Tibial nerve (tissue), 4 donors: ENCODE measurements at regions not wholly inside any gene's neighbourhood (a gene's known extent, or its start where the extent isn't known, plus 50 kb on each side); places are given as distances from the start of the nearest gene placed in this dataset.

Experiments
- DNase-seq, 2 donors: peaks; one replicate each; pipeline ENCODE4 v3.0.0-alpha.2; 2019; ENCODE audit warnings: low spot score in 2 of 2
- H3K27ac ChIP-seq, 4 donors: fragments of 200-600 bp; sonication (generic) in 3 of 4; one replicate each; pipeline ENCODE4 v1.5.1; 2017 to 2019; ENCODE audit warnings: mild to moderate bottlenecking in 1 of 4
- H3K27me3 ChIP-seq, 2 donors: fragments of 200-600 bp; sonication (generic) in 1 of 2; one replicate each; pipeline versions ENCODE4 v1.5.1 to v1.6.0; 2017 to 2019
- H3K36me3 ChIP-seq, 3 donors: fragments of 200-600 bp; sonication (generic); one replicate each; pipeline ENCODE4 v1.5.1; 2018 to 2019
- H3K4me1 ChIP-seq, 4 donors: fragments of 200-600 bp; sonication (generic) in 3 of 4; one replicate each; pipeline ENCODE4 v1.5.1; 2017 to 2019
- H3K4me3 ChIP-seq, 4 donors: fragments of 200-600 bp; sonication (generic) in 3 of 4; one replicate each; pipeline ENCODE4 v1.5.1; 2017 to 2019; ENCODE audit warnings: mild to moderate bottlenecking in 1 of 4, moderate library complexity in 1 of 4
- H3K9me3 ChIP-seq, 4 donors: fragments of 200-600 bp; sonication (generic) in 3 of 4; one replicate each; pipeline ENCODE4 v1.5.1; 2017 to 2019
- EP300 ChIP-seq, 2 donors: sonication (generic); formaldehyde crosslinking; IDR thresholded peaks; one replicate each; pipeline ENCODE4 v1.6.1; 2017; ENCODE audit warnings: antibody characterized with exemption in 2 of 2, mild to moderate bottlenecking in 1 of 2
- POLR2A ChIP-seq, 2 donors: fragments of 450-650 bp; IDR thresholded peaks; one replicate each; pipeline ENCODE4 v1.6.1; 2017; ENCODE audit warnings: antibody characterized with exemption in 2 of 2, mild to moderate bottlenecking in 2 of 2, moderate library complexity in 2 of 2
- WGBS, 2 donors: methylation state at CpG; one replicate each; pipeline ENCODE4 v1.1.5; 2018; 5-methylcytosine and 5-hydroxymethylcytosine counted together
- TF ChIP-seq, protein P1 (sequence below), 5 experiments: fragments of 200-600 bp in 3 of 5; fragments of 450-650 bp in 2 of 5; sonication (generic) in 3 of 5; IDR thresholded peaks; one replicate each; pipeline ENCODE4 v1.5.1; 2016 to 2019; ENCODE audit warnings: antibody characterized with exemption in 5 of 5, mild to moderate bottlenecking in 3 of 5, moderate library complexity in 2 of 5

DNA sequence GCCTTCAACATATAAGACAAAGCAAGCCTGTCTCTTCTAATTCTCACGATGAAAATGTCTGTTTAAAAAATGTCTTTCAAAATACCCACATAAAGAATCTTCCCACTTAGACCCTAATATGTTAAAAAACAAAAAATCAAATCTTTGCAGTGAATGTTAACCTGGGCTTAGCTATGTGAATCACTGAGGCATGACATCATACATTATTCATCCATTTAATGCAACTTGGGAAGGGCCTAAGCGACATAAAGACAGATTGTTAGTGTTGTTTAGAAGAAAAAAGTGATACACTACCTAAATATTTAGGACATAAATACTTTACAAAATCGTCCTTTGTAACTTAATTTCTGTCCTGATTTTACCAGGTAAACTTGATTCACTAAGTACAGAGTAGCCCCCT lies 648.5 kb upstream of the NRP1 start:
- Histone ChIP-seq H3K4me1 (no peaks in the 10 kb centered on the region), H3K36me3 (no peaks in the 10 kb centered on the region), H3K4me3 (no peak overlapping the region), H3K27ac (no peak overlapping the region), H3K9me3 (peaks cover 0 to 7% (median 0%) of the 10 kb centered on the region in 4 donors), H3K27me3 (no peaks in the 10 kb centered on the region)
- no peak for DNase-seq
- no peak for TF ChIP-seq POLR2A (IDR thresholded peaks at IDR 0.05)
- no peak for TF ChIP-seq EP300 (IDR thresholded peaks at IDR 0.05)
- TF ChIP-seq, protein P1, sequence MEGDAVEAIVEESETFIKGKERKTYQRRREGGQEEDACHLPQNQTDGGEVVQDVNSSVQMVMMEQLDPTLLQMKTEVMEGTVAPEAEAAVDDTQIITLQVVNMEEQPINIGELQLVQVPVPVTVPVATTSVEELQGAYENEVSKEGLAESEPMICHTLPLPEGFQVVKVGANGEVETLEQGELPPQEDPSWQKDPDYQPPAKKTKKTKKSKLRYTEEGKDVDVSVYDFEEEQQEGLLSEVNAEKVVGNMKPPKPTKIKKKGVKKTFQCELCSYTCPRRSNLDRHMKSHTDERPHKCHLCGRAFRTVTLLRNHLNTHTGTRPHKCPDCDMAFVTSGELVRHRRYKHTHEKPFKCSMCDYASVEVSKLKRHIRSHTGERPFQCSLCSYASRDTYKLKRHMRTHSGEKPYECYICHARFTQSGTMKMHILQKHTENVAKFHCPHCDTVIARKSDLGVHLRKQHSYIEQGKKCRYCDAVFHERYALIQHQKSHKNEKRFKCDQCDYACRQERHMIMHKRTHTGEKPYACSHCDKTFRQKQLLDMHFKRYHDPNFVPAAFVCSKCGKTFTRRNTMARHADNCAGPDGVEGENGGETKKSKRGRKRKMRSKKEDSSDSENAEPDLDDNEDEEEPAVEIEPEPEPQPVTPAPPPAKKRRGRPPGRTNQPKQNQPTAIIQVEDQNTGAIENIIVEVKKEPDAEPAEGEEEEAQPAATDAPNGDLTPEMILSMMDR (IDR thresholded peaks at IDR 0.05): no peak
- WGBS, 2 donors: 52 to 59% methylated on average over 3 of the region's 3 CpGs

DNA sequence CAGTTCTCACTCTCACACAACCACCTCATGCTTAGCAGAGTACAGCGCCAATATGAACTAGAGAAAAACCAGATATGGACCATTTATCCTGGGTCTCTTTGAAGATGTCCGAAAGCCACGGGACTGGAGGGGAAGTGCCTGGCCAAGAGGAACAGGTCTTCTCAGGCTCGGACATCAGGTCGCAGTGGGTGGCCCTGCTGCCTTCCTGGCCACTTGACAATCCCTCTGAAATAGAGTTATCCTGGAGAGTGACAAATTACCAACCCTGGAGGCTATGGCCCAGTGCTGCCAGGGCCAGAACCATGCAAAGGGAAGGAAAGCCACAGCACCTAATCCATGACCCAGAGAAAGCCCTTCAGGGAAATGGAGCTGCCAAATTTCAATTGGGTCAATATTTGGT lies 646.8 kb upstream of the NRP1 start:
- DNase-seq: no peak
- 91 to 99% methylated on average over 5 of the region's 5 CpGs for WGBS, 2 donors

DNA sequence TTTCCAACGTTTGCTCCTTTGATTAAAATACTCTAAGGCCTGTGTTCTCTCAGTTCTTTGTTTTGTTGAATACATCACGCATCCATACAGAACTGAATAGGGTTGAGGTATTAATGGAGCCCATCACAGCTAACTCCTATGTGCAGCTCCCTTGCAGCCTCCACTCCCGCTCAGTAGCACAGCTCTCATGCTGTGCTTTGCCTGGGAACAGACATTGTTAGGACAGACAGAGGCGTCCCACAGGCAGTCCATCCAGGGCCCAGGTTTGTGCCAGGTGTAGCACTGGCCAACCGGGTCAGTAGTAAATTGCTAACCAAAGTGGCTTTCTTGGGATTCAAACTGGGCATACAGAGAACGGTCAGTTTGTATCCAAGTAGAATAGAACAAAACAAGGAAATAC lies 644.7 kb upstream of the NRP1 start:
- DNase-seq: no peak
- Histone ChIP-seq H3K9me3 (peaks cover 0 to 7% (median 0%) of the 10 kb centered on the region in 4 donors), H3K4me1 (peaks cover 0 to 5% (median 0%) of the 10 kb centered on the region in 4 donors), H3K4me3 (no peak overlapping the region), H3K27ac (no peak overlapping the region), H3K27me3 (no peaks in the 10 kb centered on the region), H3K36me3 (no peaks in the 10 kb centered on the region)
- TF ChIP-seq POLR2A (IDR thresholded peaks at IDR 0.05) (no peak), EP300 (IDR thresholded peaks at IDR 0.05) (no peak)
- TF ChIP-seq, protein P1 (IDR thresholded peaks at IDR 0.05): no peak
- 91 to 94% methylated on average over 6 of the region's 6 CpGs for WGBS, 2 donors

More for the DNA sequence above, 646.8 kb upstream of the NRP1 start:
- TF ChIP-seq EP300 (IDR thresholded peaks at IDR 0.05) (no peak), POLR2A (IDR thresholded peaks at IDR 0.05) (no peak)
- TF ChIP-seq, protein P1 (IDR thresholded peaks at IDR 0.05): no peak
- Histone ChIP-seq H3K27ac (no peak overlapping the region), H3K9me3 (peaks cover 0 to 7% (median 0%) of the 10 kb centered on the region in 4 donors), H3K4me1 (no peaks in the 10 kb centered on the region), H3K27me3 (no peaks in the 10 kb centered on the region), H3K36me3 (no peaks in the 10 kb centered on the region), H3K4me3 (no peak overlapping the region)

DNA sequence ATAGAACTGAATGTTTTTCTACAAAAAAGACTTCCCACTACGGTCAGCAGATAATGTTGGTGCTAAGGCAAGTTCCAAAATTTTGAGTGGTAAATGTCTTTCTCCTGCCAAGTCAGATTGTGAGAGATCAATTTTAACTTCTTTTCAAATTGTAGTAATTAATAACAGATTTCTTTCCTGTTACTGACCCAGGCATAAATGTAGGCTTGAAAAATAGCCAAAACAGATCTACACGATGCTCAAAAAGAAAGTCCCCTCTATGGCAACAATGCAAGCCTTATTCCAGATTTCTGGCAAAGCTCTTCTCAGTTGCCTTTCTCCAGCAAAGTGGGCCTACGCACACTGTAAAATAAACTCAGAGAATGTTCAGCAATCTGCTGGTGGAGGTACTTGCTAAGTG lies 641.0 kb upstream of the NRP1 start:
- no peak overlapping the region for H3K27ac ChIP-seq
- no peaks in the 10 kb centered on the region for H3K9me3 ChIP-seq
- DNase-seq: no peak
- H3K4me1 ChIP-seq: peaks cover 0 to 5% (median 0%) of the 10 kb centered on the region in 4 donors
- H3K36me3 ChIP-seq: no peaks in the 10 kb centered on the region
- no peaks in the 10 kb centered on the region for H3K27me3 ChIP-seq
- WGBS, 2 donors: 33 to 36% methylated on average over 3 of the region's 3 CpGs
- no peak overlapping the region for H3K4me3 ChIP-seq
- TF ChIP-seq, protein P1 (IDR thresholded peaks at IDR 0.05): no peak
- TF ChIP-seq POLR2A (IDR thresholded peaks at IDR 0.05) (no peak), EP300 (IDR thresholded peaks at IDR 0.05) (no peak)

DNA sequence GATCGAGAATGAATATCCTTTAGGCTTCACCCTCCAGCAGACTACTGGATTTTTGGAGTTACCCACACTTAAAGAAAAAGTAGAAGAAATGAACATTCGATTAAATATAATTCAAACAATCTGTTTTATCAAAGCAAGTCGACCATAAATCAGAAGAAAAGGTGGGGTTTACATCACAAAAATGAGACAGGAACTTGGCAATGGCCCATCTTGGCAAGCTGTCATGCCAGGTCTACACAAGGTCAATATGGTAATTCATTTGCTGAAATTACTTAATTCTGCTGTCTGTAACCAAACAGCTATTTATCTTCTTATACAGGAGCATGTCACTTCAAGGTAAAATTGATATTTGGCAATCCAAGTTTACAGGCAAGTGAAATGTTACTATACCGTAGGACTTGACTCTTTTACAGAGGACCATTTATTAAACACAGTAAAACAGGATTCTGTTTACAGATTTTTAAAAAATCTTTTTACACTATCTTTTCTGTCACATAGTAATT lies 640.6 kb upstream of the NRP1 start:
- Histone ChIP-seq H3K9me3 (no peaks in the 10 kb centered on the region), H3K4me1 (peaks cover 0 to 5% (median 0%) of the 10 kb centered on the region in 4 donors), H3K27ac (no peak overlapping the region), H3K27me3 (no peaks in the 10 kb centered on the region), H3K36me3 (no peaks in the 10 kb centered on the region), H3K4me3 (no peak overlapping the region)
- TF ChIP-seq, protein P1 (IDR thresholded peaks at IDR 0.05): no peak
- TF ChIP-seq EP300 (IDR thresholded peaks at IDR 0.05) (no peak), POLR2A (IDR thresholded peaks at IDR 0.05) (no peak)
- WGBS, 2 donors: 66 to 68% methylated on average over 4 of the region's 4 CpGs
- DNase-seq: no peak
